HG02852 (cell line): ENCODE measurements at regions not wholly inside any gene's neighbourhood (a gene's known extent, or its start where the extent isn't known, plus 50 kb on each side); places are given as distances from the start of the nearest gene placed in this dataset.
"Not testable (repeated sequence)": the region's sequence is repeated elsewhere in the genome, so short reads cannot be mapped to it uniquely, and the experiment has no call there.

Source experiments
- ATAC-seq: cut with Tn5 transposase; IDR thresholded peaks from one replicate; pipeline ENCODE4 v1.9.1; 2021; ENCODE audit warnings: mild to moderate bottlenecking, moderate library complexity; ENCODE audit not compliant: unreplicated experiment

DNA sequence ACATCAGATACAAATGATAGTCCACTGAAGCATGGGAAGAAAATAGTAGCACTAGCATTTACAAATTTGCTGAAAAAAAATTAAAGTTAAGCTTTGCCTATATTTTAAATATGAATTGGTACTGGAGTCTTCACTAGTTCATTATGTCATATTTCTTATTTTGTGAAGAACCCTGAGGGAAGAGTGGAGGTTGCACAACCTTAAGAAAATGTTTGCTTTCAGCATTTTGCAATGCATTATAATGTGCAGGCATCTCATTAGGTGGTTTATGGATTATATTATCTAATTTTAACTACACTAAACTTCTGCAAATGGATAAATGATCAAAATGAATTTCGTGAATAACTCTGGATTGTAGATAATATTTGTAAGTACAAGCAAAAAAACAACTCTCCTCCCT, 390.8 kb upstream of the HS3ST5 start:
- ATAC-seq: no peak

DNA sequence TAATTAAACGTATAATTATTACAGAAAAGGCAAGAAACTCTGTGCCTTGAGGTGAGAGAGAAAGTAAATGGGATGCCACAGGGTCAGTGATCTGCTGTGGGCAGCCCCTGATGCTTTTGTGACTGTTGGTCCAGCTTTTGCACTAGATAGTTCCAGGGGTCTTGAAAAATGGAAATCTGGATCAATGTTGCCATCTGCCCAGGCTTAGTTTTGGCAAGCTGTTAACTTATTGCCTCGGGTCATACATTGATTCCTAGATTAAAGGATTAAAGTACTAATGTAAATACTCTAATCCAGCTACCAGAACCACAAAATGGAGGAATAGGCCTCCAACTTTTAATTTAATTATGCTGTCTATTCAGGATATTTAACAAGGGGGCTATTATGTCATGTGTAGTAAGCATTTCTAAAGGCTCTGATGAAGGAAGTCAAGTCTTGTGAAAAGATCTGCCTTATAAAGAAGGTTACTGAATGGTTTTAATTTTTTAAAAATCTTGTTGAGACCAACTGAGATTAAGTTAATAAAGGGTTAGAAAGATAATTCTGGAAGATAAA, 376.0 kb upstream of the HS3ST5 start:
- no peak for ATAC-seq

- no peak for ATAC-seq
Measured at GRCh38 chr6:114718186-114718585, 375.4 kb upstream of the HS3ST5 start.

GRCh38 chr6:114714836-114715507, 372.1 kb upstream of the HS3ST5 start:
- peak; percentile 62 for ATAC-seq

DNA sequence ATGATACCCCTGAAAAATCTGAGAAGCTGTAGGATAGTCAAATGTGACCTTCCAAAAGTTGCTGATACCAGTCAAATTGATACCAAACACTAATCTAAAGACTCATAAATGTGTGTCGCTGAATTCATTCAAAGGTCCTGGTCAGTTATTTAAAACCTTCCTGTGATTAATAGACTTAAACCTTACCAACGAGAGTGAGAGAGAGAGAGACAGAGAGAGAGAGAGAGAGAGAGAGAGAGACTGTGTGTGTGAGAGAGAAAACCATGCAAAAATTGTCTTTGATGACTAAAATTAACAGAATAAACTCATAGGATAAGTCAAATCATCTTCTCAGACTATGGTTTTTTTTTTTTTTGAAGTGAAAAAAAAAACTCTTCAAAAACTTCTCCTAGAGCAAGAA, 370.9 kb upstream of the HS3ST5 start:
- peak; percentile 34 for ATAC-seq

GRCh38 chr6:114712129-114712662, 369.4 kb upstream of the HS3ST5 start:
- peak; percentile 43 for ATAC-seq

DNA sequence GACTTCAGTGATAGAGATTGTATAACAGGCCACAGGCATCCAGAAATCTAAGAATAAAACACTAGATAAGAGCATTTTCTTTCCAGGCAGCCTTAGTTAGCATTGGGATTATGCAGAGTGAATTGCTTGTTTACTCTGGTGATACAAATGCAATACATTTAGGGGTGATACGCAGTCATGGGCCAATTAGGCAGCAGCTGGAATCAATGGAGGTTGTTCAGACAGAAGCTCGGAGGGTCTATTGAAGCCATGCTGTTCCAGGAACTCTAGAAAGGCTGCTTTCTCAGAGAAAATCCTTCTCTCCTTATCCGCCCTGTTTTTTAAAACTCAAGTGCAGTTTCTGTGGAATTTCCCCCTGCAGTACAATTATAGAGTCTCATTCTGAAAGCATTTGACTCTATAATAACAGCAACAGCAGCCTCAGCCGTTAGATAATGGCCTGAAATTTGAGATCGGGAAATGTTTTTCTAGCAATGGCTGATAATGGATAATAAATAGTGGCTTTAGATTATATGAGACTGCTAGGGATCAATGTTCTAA, 364.3 kb upstream of the HS3ST5 start:
- ATAC-seq: no peak

DNA sequence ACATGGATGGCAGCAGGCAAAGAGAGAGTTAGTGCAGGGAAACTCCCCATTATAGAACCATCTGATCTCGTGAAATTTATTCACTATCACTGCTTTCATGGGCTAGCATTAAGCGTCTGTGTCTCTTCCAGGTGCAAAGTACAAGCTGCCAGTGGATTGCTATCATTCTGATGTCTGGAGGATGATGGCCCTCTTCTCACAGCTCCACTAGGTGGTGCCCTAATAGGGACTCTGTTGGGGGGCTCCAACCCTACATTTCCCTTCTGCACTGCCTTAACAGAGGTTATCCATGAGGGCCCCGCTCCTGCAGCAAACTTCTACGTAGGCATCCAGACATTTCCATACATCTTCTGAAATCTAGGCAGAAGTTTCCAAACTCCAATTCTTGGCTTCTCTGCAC, 347.8 kb upstream of the HS3ST5 start:
- ATAC-seq: no peak

GRCh38 chr6:114659513-114659912, 316.7 kb upstream of the HS3ST5 start:
- no peak for ATAC-seq

DNA sequence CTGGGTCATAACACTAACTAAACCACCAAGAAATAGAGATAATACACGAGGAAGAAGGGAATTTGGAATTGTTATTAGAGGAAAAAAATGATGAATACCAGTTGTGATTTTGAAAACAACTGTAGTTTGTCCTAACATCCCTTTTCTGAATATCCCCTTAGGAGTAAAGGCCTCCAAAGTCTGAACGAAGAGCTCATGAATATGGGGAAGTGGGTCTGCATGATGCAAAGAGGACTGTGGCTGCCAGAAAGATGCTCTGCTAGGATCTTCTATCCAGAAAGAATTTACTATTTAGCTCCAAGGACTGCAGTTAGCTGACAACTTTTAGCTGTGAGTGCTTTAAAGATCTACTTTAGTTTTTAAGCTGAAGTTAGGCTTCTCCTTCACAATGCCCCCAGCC, 308.8 kb upstream of the HS3ST5 start:
- no peak for ATAC-seq

GRCh38 chr6:114650891-114651290, 308.1 kb upstream of the HS3ST5 start:
- no peak for ATAC-seq

GRCh38 chr6:114649298-114649697, 306.5 kb upstream of the HS3ST5 start:
- no peak for ATAC-seq

DNA sequence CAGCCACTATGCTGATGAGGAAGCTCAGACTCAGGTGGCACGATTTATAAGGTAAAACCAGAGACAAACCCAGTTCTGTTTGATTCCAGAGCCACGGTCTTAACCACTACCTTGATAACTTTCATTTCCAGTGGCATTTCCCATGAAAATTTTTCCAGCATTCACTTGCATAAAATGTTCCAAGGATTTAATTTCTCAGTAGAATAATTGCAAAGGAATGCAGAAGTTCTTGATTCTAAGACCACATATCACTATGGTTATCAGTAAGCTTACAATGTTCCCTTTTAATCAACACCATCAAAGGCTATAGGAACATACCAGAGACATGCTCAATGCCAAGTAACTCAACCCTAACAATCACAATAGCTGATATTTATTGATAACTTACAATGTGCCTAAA, 306.0 kb upstream of the HS3ST5 start:
- ATAC-seq: no peak

DNA sequence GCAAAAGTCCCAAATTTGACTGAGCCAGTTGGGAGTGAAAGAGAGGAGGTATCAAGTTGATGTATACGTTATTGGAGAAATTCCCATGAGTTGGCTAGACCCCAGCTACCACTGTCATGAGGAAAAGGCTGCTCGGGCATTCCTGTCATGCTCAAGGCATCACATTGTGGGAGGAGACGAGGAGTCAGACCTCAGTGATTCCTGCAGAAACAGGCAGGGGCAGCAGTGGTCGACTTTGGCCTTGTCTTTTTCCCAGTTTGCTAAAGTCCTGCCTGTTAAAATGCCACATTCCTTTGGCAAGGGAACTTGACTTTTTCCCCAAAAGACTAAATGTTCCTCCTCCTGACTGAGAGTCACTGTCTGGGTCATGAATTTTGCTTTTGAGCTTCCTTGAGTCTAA, 295.5 kb upstream of the HS3ST5 start:
- no peak for ATAC-seq

- ATAC-seq: no peak
Measured at GRCh38 chr6:114634016-114634415, 291.2 kb upstream of the HS3ST5 start.

GRCh38 chr6:114626226-114626625, 283.4 kb upstream of the HS3ST5 start:
- ATAC-seq: not testable (repeated sequence)

- no peak for ATAC-seq
Measured at GRCh38 chr6:114619621-114620200, 276.9 kb upstream of the HS3ST5 start.

- no peak for ATAC-seq
Measured at GRCh38 chr6:114611696-114612095, 268.9 kb upstream of the HS3ST5 start.

GRCh38 chr6:114608091-114608490, 265.3 kb upstream of the HS3ST5 start:
- no peak for ATAC-seq

DNA sequence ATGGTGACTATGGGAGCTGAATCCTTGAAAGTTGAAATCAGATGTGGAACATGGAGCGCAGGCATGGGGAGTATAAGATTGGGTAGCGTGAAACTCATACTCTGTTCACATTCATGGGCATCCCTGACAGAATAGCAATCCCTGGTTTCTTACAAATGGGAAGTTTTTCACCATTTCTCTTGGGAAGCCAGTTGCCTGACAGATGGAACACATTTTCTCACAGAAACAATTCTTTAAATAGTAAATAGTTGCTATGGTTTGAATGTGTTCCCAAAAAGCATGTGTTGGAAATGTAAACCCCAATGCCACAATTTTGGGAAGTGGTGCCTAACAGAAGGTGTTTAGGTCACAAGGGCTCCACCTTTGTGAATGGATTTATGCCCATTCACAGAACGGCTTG, 262.8 kb upstream of the HS3ST5 start:
- ATAC-seq: no peak

- no peak for ATAC-seq
Measured at GRCh38 chr6:114600381-114600780, 257.6 kb upstream of the HS3ST5 start.

DNA sequence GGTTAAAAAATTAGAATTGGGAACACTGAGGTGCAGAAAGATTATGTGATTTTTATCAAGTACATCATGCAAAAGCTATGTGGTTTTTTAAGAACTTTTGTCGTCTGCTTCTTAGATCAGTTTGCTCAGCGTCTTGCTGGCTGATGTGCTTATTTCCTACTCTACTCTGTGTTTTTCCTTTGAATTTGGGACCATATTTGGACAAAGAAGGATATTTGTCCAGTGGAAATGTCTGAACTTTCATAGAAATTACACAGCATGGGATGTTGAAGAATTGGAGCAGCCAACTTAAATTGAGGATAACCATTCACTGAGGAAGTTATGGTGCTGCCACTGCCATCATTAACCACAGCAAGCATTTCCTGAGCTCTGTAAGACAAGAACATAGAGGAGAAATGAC, 252.8 kb upstream of the HS3ST5 start:
- ATAC-seq: no peak
